HG03575 (cell line): ENCODE measurements at regions not wholly inside any gene's neighbourhood (a gene's known extent, or its start where the extent isn't known, plus 50 kb on each side); places are given as distances from the start of the nearest gene placed in this dataset.
"Not testable (repeated sequence)": the region's sequence is repeated elsewhere in the genome, so short reads cannot be mapped to it uniquely, and the experiment has no call there.

Experiments
- ATAC-seq: cut with Tn5 transposase; IDR thresholded peaks from one replicate; pipeline ENCODE4 v1.9.1; 2021; ENCODE audit not compliant: unreplicated experiment, insufficient number of reproducible peaks, low FRiP score; ENCODE audit errors: extremely low read depth

- ATAC-seq = not testable (repeated sequence)
These were observed 120.4 kb downstream of the TMEM121 start for GRCh38 chr14:105646711-105647281.

- ATAC-seq = not testable (repeated sequence)
These were observed 121.0 kb downstream of the TMEM121 start for GRCh38 chr14:105647426-105647783.

GRCh38 chr14:105647784-105648608 is 121.6 kb downstream of the TMEM121 start:
- ATAC-seq = no peak

GRCh38 chr14:105648609-105649535 is 122.5 kb downstream of the TMEM121 start:
- not testable (repeated sequence) for ATAC-seq

GRCh38 chr14:105652317-105652716 is 125.9 kb downstream of the TMEM121 start:
- not testable (repeated sequence) for ATAC-seq

GRCh38 chr14:105653921-105654320 is 127.5 kb downstream of the TMEM121 start:
- not testable (repeated sequence) for ATAC-seq

GRCh38 chr14:105659255-105659654 is 132.9 kb downstream of the TMEM121 start:
- not testable (repeated sequence) for ATAC-seq

GRCh38 chr14:105659935-105660527 is 133.6 kb downstream of the TMEM121 start:
- no peak for ATAC-seq

- no peak for ATAC-seq
These were observed 134.6 kb downstream of the TMEM121 start for GRCh38 chr14:105660816-105661531.

- ATAC-seq = not testable (repeated sequence)
These were observed 135.7 kb downstream of the TMEM121 start for GRCh38 chr14:105662043-105662442.

GRCh38 chr14:105662592-105662991 is 136.2 kb downstream of the TMEM121 start:
- not testable (repeated sequence) for ATAC-seq

GRCh38 chr14:105663323-105663722 is 136.9 kb downstream of the TMEM121 start:
- ATAC-seq = not testable (repeated sequence)

GRCh38 chr14:105663818-105664596 is 137.6 kb downstream of the TMEM121 start:
- ATAC-seq = not testable (repeated sequence)

GRCh38 chr14:105664691-105665090 is 138.3 kb downstream of the TMEM121 start:
- no peak for ATAC-seq

- ATAC-seq = no peak
These were observed 139.0 kb downstream of the TMEM121 start for GRCh38 chr14:105665247-105665950.

GRCh38 chr14:105665951-105666277 is 139.5 kb downstream of the TMEM121 start:
- ATAC-seq = no peak

- ATAC-seq = no peak
These were observed 140.0 kb downstream of the TMEM121 start for GRCh38 chr14:105666420-105666819.
